GM23248 (cell line): ENCODE measurements at regions not wholly inside any gene's neighbourhood (a gene's known extent, or its start where the extent isn't known, plus 50 kb on each side); places are given as distances from the start of the nearest gene placed in this dataset.

Experiments used
- DNase-seq: peaks from one replicate; pipeline ENCODE4 v3.0.0-alpha.2; 2015
- H2AFZ ChIP-seq: fragments of 200-600 bp; sonication (generic); 2 replicates; pipeline ENCODE4 v1.6.1; 2016; ENCODE audit warnings: antibody characterized with exemption
- H3F3A ChIP-seq: fragments of 200-600 bp; sonication (generic); 2 replicates; pipeline ENCODE4 v1.6.1; 2016; ENCODE audit warnings: mild to moderate bottlenecking, antibody characterized with exemption, mixed run types; ENCODE audit not compliant: insufficient read depth
- H3K27ac ChIP-seq: fragments of 200-600 bp; sonication (generic); 2 replicates; pipeline ENCODE4 v1.5.1; 2016; ENCODE audit warnings: mild to moderate bottlenecking
- H3K27me3 ChIP-seq: fragments of 200-600 bp; sonication (generic); replicated peaks from 2 replicates; pipeline ENCODE4 v1.6.1; 2016; ENCODE audit warnings: mild to moderate bottlenecking; ENCODE audit not compliant: insufficient read depth
- H3K36me3 ChIP-seq: fragments of 200-600 bp; sonication (generic); 2 replicates; pipeline ENCODE4 v1.6.1; 2016; ENCODE audit warnings: low read depth, mild to moderate bottlenecking
- H3K4me1 ChIP-seq: fragments of 200-600 bp; sonication (generic); 2 replicates; pipeline ENCODE4 v1.6.1; 2016; ENCODE audit warnings: mild to moderate bottlenecking; ENCODE audit not compliant: insufficient read depth
- H3K4me2 ChIP-seq: fragments of 200-600 bp; sonication (generic); one replicate; pipeline ENCODE4 v1.6.1; 2016; ENCODE audit warnings: mild to moderate bottlenecking; ENCODE audit not compliant: unreplicated experiment
- H3K4me3 ChIP-seq: fragments of 200-600 bp; sonication (generic); 2 replicates; pipeline ENCODE4 v1.5.1; 2016; ENCODE audit warnings: mild to moderate bottlenecking
- H3K79me2 ChIP-seq: fragments of 200-600 bp; sonication (generic); 2 replicates; pipeline ENCODE4 v1.6.1; 2016; ENCODE audit warnings: mild to moderate bottlenecking; ENCODE audit not compliant: insufficient read depth
- H3K9ac ChIP-seq: fragments of 200-600 bp; sonication (generic); 2 replicates; pipeline ENCODE4 v1.6.1; 2016; ENCODE audit warnings: mild to moderate bottlenecking
- H3K9me2 ChIP-seq: fragments of 200-600 bp; sonication (generic); 2 replicates; pipeline ENCODE4 v1.6.1; 2016; ENCODE audit warnings: mixed run types, mild to moderate bottlenecking, moderate library complexity; ENCODE audit not compliant: insufficient read depth
- H3K9me3 ChIP-seq: fragments of 200-600 bp; sonication (generic); one replicate; pipeline ENCODE4 v1.6.1; 2017; ENCODE audit warnings: low read depth
- H4K20me1 ChIP-seq: fragments of 200-600 bp; sonication (generic); 2 replicates; pipeline ENCODE4 v1.6.0; 2016; ENCODE audit not compliant: insufficient read depth
- EZH2 ChIP-seq: fragments of 200-600 bp; sonication (generic); IDR thresholded peaks from 2 replicates; pipeline ENCODE4 v1.6.1; 2018; ENCODE audit warnings: antibody characterized with exemption, mild to moderate bottlenecking; ENCODE audit not compliant: insufficient read depth, poor library complexity, severe bottlenecking
- EZH2phosphoT487 ChIP-seq: fragments of 200-600 bp; sonication (generic); IDR thresholded peaks from 2 replicates; pipeline ENCODE4 v1.6.1; 2018; ENCODE audit warnings: antibody characterized with exemption, moderate library complexity, mild to moderate bottlenecking, low read depth; ENCODE audit not compliant: insufficient read depth
- WGBS, 2 experiments: methylation state at CpG; one replicate each; pipeline ENCODE4 v1.1.6; 2015 to 2017; ENCODE audit warnings: low lambda C conversion rate in 2 of 2, low coverage in 1 of 2; ENCODE audit errors: missing lambda C conversion rate in 2 of 2; 5-methylcytosine and 5-hydroxymethylcytosine counted together
- in situ Hi-C: fragments of 300-500 bp; cut with MboI; formaldehyde crosslinking; loops from 2 replicates; pipeline ENCODE4 v1.15.0; 2020

DNA sequence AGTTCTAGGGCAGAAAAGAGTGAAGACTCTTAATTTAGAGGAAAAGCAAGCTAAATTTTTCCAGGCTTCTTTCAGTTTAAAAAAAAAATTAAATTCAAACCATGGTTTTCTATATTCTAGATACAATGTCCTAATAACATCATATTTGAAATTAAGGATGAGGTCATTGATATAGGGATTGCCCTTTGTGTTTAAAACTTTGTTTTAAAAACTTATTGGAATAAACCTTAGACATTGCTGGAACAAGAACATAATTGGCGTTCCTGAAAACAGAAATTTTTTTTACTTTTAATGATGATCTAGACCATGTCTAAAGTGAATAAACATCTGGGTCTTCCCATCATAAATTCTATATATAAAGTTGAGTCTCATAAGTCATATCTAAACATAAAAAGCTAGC lies 859.4 kb upstream of the CHORDC1 start:
- Histone ChIP-seq H3K4me3 (no peak overlapping the region), H3K27ac (no peak overlapping the region), H3F3A (no peaks in the 10 kb centered on the region), H3K79me2 (no peaks in the 10 kb centered on the region), H4K20me1 (no peaks in the 10 kb centered on the region), H3K4me1 (no peaks in the 10 kb centered on the region), H3K36me3 (no peaks in the 10 kb centered on the region), H3K9ac (no peak overlapping the region), H3K4me2 (no peak overlapping the region), H3K9me3 (no peaks in the 10 kb centered on the region), H3K27me3 (no peaks in the 10 kb centered on the region), H2AFZ (no peak overlapping the region), H3K9me2 (no peaks in the 10 kb centered on the region)
- in situ Hi-C loops: no loop called here
- no peak for DNase-seq
- TF ChIP-seq EZH2phosphoT487 (no peak), EZH2 (no peak)
- WGBS, 2 experiments: 9 to 13% methylated on average over 1 of the region's 1 CpG

GRCh38 chr11:91081440-91082043 lies 858.7 kb upstream of the CHORDC1 start:
- H3K27me3 ChIP-seq: no peaks in the 10 kb centered on the region
- H3K27ac ChIP-seq: no peak overlapping the region
- H4K20me1 ChIP-seq: no peaks in the 10 kb centered on the region
- H3K4me1 ChIP-seq: no peaks in the 10 kb centered on the region
- TF ChIP-seq EZH2phosphoT487 (no peak), EZH2 (no peak)
- H3K9me3 ChIP-seq: no peaks in the 10 kb centered on the region
- no peak overlapping the region for H2AFZ ChIP-seq
- H3K79me2 ChIP-seq: no peaks in the 10 kb centered on the region
- WGBS, 2 experiments: 23 to 24% methylated on average over 4 of the region's 4 CpGs
- H3K4me3 ChIP-seq: no peak overlapping the region
- no peaks in the 10 kb centered on the region for H3K36me3 ChIP-seq
- H3F3A ChIP-seq: no peaks in the 10 kb centered on the region
- no peak overlapping the region for H3K9ac ChIP-seq
- peak; percentile 2 for DNase-seq
- in situ Hi-C loops: no loop called here
- no peaks in the 10 kb centered on the region for H3K9me2 ChIP-seq
- H3K4me2 ChIP-seq: no peak overlapping the region

- no peaks in the 10 kb centered on the region for H3K27me3 ChIP-seq
- no peaks in the 10 kb centered on the region for H3F3A ChIP-seq
- no peak overlapping the region for H3K4me2 ChIP-seq
- in situ Hi-C loops: no loop called here
- 21 to 25% methylated on average over 5 of the region's 5 CpGs for WGBS, 2 experiments
- H3K4me3 ChIP-seq: no peak overlapping the region
- H3K27ac ChIP-seq: no peak overlapping the region
- H3K36me3 ChIP-seq: no peaks in the 10 kb centered on the region
- DNase-seq: no peak
- TF ChIP-seq EZH2: no peak
- TF ChIP-seq EZH2phosphoT487: no peak
- no peaks in the 10 kb centered on the region for H3K4me1 ChIP-seq
- H3K9me3 ChIP-seq: no peaks in the 10 kb centered on the region
- no peak overlapping the region for H2AFZ ChIP-seq
- no peaks in the 10 kb centered on the region for H3K79me2 ChIP-seq
- no peaks in the 10 kb centered on the region for H3K9me2 ChIP-seq
- H4K20me1 ChIP-seq: no peaks in the 10 kb centered on the region
- no peak overlapping the region for H3K9ac ChIP-seq
These were observed 855.4 kb upstream of the CHORDC1 start for GRCh38 chr11:91078221-91078620.

DNA sequence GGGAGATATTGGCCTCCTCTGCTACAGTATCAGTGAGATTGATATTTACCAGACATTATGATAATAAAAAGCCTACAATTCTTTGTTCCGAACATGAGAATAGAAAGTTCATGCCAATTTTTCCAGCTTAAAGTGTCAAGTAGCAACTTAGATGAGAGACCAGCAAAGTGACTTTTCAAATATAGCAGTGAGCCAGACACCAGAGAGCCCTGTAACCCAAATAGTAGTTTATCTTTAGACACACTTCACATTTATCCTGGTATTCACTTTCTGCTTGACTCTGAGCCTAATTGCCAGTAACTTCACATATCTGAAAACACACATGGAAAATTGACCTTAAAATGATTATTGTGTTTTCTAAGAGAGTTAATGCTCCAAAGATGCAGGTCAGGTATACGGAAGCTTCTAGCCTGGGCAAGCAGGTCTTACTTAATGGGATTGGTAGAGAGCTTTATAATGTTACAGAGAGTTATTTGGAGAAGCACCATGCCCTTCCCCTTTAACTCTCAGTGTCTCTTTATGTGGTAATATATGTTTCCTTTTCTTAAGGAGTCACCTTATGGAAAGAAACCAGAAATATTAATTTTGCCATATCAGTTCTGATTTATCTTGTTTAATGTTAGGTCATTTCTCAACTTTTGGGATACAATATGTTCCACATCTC lies 852.3 kb upstream of the CHORDC1 start:
- H3K27me3 ChIP-seq: no peaks in the 10 kb centered on the region
- no peaks in the 10 kb centered on the region for H3K4me1 ChIP-seq
- H3K36me3 ChIP-seq: no peaks in the 10 kb centered on the region
- H3K9me2 ChIP-seq: no peaks in the 10 kb centered on the region
- H3K79me2 ChIP-seq: no peaks in the 10 kb centered on the region
- no peak overlapping the region for H3K27ac ChIP-seq
- H2AFZ ChIP-seq: no peak overlapping the region
- no peak overlapping the region for H3K4me2 ChIP-seq
- 9 to 11% methylated on average over 2 of the region's 2 CpGs for WGBS, 2 experiments
- no peak for DNase-seq
- H3K9ac ChIP-seq: no peak overlapping the region
- no peaks in the 10 kb centered on the region for H3K9me3 ChIP-seq
- no peaks in the 10 kb centered on the region for H3F3A ChIP-seq
- in situ Hi-C loops: no loop called here
- no peaks in the 10 kb centered on the region for H4K20me1 ChIP-seq
- no peak overlapping the region for H3K4me3 ChIP-seq
- TF ChIP-seq EZH2: no peak
- TF ChIP-seq EZH2phosphoT487: no peak
